Osteoblast (primary cell): ENCODE measurements at regions not wholly inside any gene's neighbourhood (a gene's known extent, or its start where the extent isn't known, plus 50 kb on each side); places are given as distances from the start of the nearest gene placed in this dataset.

ENCODE experiments used
- DNase-seq: peaks from one replicate; pipeline ENCODE4 v3.0.0; 2011; ENCODE audit warnings: low spot score, mixed read lengths; ENCODE audit not compliant: insufficient read length; ENCODE audit errors: missing footprints
- H2AFZ ChIP-seq: 2 replicates; pipeline ENCODE4 v1.6.0; 2011; ENCODE audit warnings: mild to moderate bottlenecking, low read length
- H3K27ac ChIP-seq: 2 replicates; pipeline ENCODE4 v1.5.1; 2011; ENCODE audit warnings: mild to moderate bottlenecking, low read depth, low read length, moderate library complexity
- H3K27me3 ChIP-seq: 2 replicates; pipeline ENCODE4 v1.6.0; 2012; ENCODE audit warnings: mild to moderate bottlenecking, control low read depth, inconsistent platforms, low read length, moderate library complexity; ENCODE audit not compliant: insufficient read depth
- H3K36me3 ChIP-seq: 2 replicates; pipeline ENCODE4 v1.5.1; 2011; ENCODE audit warnings: mild to moderate bottlenecking, low read length, control low read depth, moderate library complexity; ENCODE audit not compliant: insufficient read depth
- H3K4me1 ChIP-seq: 2 replicates; pipeline ENCODE4 v1.5.1; 2011; ENCODE audit warnings: mild to moderate bottlenecking, low read length, control low read depth, moderate library complexity; ENCODE audit not compliant: insufficient read depth
- H3K4me2 ChIP-seq: 2 replicates; pipeline ENCODE4 v1.6.0; 2011; ENCODE audit warnings: mild to moderate bottlenecking, low read length; ENCODE audit not compliant: insufficient read depth
- H3K4me3 ChIP-seq: fragments of 200-600 bp; sonication (generic); 3 replicates; pipeline ENCODE4 v1.5.1; 2012; ENCODE audit warnings: mild to moderate bottlenecking, low read length, inconsistent platforms; ENCODE audit not compliant: insufficient read depth
- H3K79me2 ChIP-seq: 2 replicates; pipeline ENCODE4 v1.6.0; 2012; ENCODE audit warnings: mild to moderate bottlenecking, low read length, control low read depth, inconsistent platforms; ENCODE audit not compliant: insufficient read depth
- H3K9me3 ChIP-seq: 2 replicates; pipeline ENCODE4 v1.5.1; 2011; ENCODE audit warnings: low read depth, low read length, control low read depth
- H4K20me1 ChIP-seq: 2 replicates; pipeline ENCODE4 v1.6.0; 2012; ENCODE audit warnings: mild to moderate bottlenecking, low read length, control low read depth; ENCODE audit not compliant: insufficient read depth
- CTCF ChIP-seq: IDR thresholded peaks from 2 replicates; pipeline ENCODE4 v1.5.1; 2011; ENCODE audit warnings: mild to moderate bottlenecking, low read depth, low read length, moderate library complexity; ENCODE audit errors: extremely low read depth

- Histone ChIP-seq H3K27me3 (no peaks in the 10 kb centered on the region), H4K20me1 (no peaks in the 10 kb centered on the region)
Measured at GRCh38 chr1:38724160-38725131, 135.1 kb downstream of the RRAGC start.

GRCh38 chr1:38721816-38722215 is 137.8 kb downstream of the RRAGC start:
- H3K36me3 ChIP-seq: no peaks in the 10 kb centered on the region
- H3K4me1 ChIP-seq: no peaks in the 10 kb centered on the region
- H4K20me1 ChIP-seq: no peaks in the 10 kb centered on the region
- H3K9me3 ChIP-seq: no peaks in the 10 kb centered on the region
- H3K79me2 ChIP-seq: no peaks in the 10 kb centered on the region
- TF ChIP-seq CTCF: no peak
- H3K27ac ChIP-seq: no peak overlapping the region
- DNase-seq: no peak
- no peak overlapping the region for H2AFZ ChIP-seq
- H3K4me2 ChIP-seq: no peak overlapping the region
- no peak overlapping the region for H3K4me3 ChIP-seq
- H3K27me3 ChIP-seq: no peaks in the 10 kb centered on the region

More at GRCh38 chr1:38724160-38725131, 135.1 kb downstream of the RRAGC start:
- Histone ChIP-seq H3K4me3 (no peak overlapping the region), H3K36me3 (no peaks in the 10 kb centered on the region), H3K27ac (no peak overlapping the region), H3K79me2 (no peaks in the 10 kb centered on the region), H3K4me1 (peaks cover 15% of the 10 kb centered on the region), H3K9me3 (no peaks in the 10 kb centered on the region), H3K4me2 (no peak overlapping the region), H2AFZ (no peak overlapping the region)
- no peak for DNase-seq
- no peak for TF ChIP-seq CTCF

- no peak overlapping the region for H3K4me3 ChIP-seq
- no peaks in the 10 kb centered on the region for H3K4me1 ChIP-seq
- TF ChIP-seq CTCF: no peak
- H3K9me3 ChIP-seq: no peaks in the 10 kb centered on the region
- no peak for DNase-seq
- no peak overlapping the region for H2AFZ ChIP-seq
- no peaks in the 10 kb centered on the region for H3K79me2 ChIP-seq
- no peaks in the 10 kb centered on the region for H4K20me1 ChIP-seq
- H3K27ac ChIP-seq: no peak overlapping the region
- peaks cover 3% of the 10 kb centered on the region for H3K27me3 ChIP-seq
- H3K4me2 ChIP-seq: no peak overlapping the region
- no peaks in the 10 kb centered on the region for H3K36me3 ChIP-seq
Measured at GRCh38 chr1:38719880-38720279, 139.7 kb downstream of the RRAGC start.

- no peak overlapping the region for H2AFZ ChIP-seq
- no peaks in the 10 kb centered on the region for H3K9me3 ChIP-seq
- no peak overlapping the region for H3K4me3 ChIP-seq
- H3K4me1 ChIP-seq: no peaks in the 10 kb centered on the region
- no peak overlapping the region for H3K27ac ChIP-seq
- TF ChIP-seq CTCF: no peak
- no peaks in the 10 kb centered on the region for H3K36me3 ChIP-seq
- no peak overlapping the region for H3K4me2 ChIP-seq
- no peaks in the 10 kb centered on the region for H3K79me2 ChIP-seq
- H3K27me3 ChIP-seq: peaks cover 3% of the 10 kb centered on the region
- no peaks in the 10 kb centered on the region for H4K20me1 ChIP-seq
- DNase-seq: no peak
Measured at GRCh38 chr1:38718031-38718430, 141.5 kb downstream of the RRAGC start.
